ENCODE measurements at regions not wholly inside any gene's neighbourhood (a gene's known extent, or its start where the extent isn't known, plus 50 kb on each side); places are given as distances from the start of the nearest gene placed in this dataset.

GRCh38 chr10:78905015-78905956 is 163.5 kb upstream of the ZMIZ1 start:
- Histone ChIP-seq H3K9me3 (ENCODE audit: control insufficient read depth in 1 of 2, low read length in 2 of 2) (no peaks in the 10 kb centered on the region), H3K4me1 (ENCODE audit: control insufficient read depth in 1 of 2, insufficient read depth in 2 of 2, low read length in 2 of 2) (no peaks in the 10 kb centered on the region), H3K36me3 (ENCODE audit: control insufficient read depth in 1 of 2, insufficient read depth in 2 of 2, low read length in 2 of 2) (no peaks in the 10 kb centered on the region), H3K4me3 (ENCODE audit: low read depth in 1 of 2, low read length in 2 of 2) (no peak overlapping the region), H3K27me3 (ENCODE audit: low read depth, low read length) (no peaks in the 10 kb centered on the region), H3K27ac (ENCODE audit: low read length) (no peak overlapping the region)

DNA sequence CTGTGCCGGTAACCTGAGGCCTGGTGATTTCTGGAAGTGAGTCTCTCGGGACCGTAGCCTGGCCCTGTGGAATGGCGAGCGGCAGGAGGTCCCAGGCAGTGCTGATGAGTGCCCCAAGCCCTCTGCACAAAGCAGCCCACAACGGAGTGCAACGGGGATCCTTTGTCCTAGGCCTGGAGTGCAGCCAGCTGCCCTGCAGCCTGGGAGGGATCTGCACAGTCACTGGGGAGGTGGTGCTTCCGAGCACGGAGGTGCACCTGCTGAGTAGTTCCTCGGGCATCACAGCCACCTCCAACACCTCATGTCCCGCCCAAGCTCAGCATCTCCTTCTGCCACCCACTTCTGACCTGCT is 162.8 kb upstream of the ZMIZ1 start:
- no peak overlapping the region for H3K4me3 ChIP-seq (ENCODE audit: low read depth in 1 of 2, low read length in 2 of 2)

GRCh38 chr10:78906734-78907390 is 161.9 kb upstream of the ZMIZ1 start:
- Histone ChIP-seq H3K4me1 (ENCODE audit: control insufficient read depth in 1 of 2, insufficient read depth in 2 of 2, low read length in 2 of 2) (no peaks in the 10 kb centered on the region), H3K9me3 (ENCODE audit: control insufficient read depth in 1 of 2, low read length in 2 of 2) (no peaks in the 10 kb centered on the region), H3K27me3 (ENCODE audit: low read depth, low read length) (no peaks in the 10 kb centered on the region), H3K27ac (ENCODE audit: low read length) (no peak overlapping the region), H3K4me3 (ENCODE audit: low read depth in 1 of 2, low read length in 2 of 2) (no peak overlapping the region), H3K36me3 (ENCODE audit: control insufficient read depth in 1 of 2, insufficient read depth in 2 of 2, low read length in 2 of 2) (no peaks in the 10 kb centered on the region)

More for the DNA sequence above, 162.8 kb upstream of the ZMIZ1 start:
- Histone ChIP-seq H3K9me3 (ENCODE audit: control insufficient read depth in 1 of 2, low read length in 2 of 2) (no peaks in the 10 kb centered on the region), H3K4me1 (ENCODE audit: control insufficient read depth in 1 of 2, insufficient read depth in 2 of 2, low read length in 2 of 2) (no peaks in the 10 kb centered on the region), H3K27me3 (ENCODE audit: low read depth, low read length) (no peaks in the 10 kb centered on the region), H3K27ac (ENCODE audit: low read length) (no peak overlapping the region), H3K36me3 (ENCODE audit: control insufficient read depth in 1 of 2, insufficient read depth in 2 of 2, low read length in 2 of 2) (no peaks in the 10 kb centered on the region)

- H3K36me3 ChIP-seq (ENCODE audit: control insufficient read depth in 1 of 2, insufficient read depth in 2 of 2, low read length in 2 of 2): no peaks in the 10 kb centered on the region
- H3K9me3 ChIP-seq (ENCODE audit: control insufficient read depth in 1 of 2, low read length in 2 of 2): no peaks in the 10 kb centered on the region
- no peak overlapping the region for H3K27ac ChIP-seq (ENCODE audit: low read length)
- no peak overlapping the region for H3K4me3 ChIP-seq (ENCODE audit: low read depth in 1 of 2, low read length in 2 of 2)
- H3K4me1 ChIP-seq (ENCODE audit: control insufficient read depth in 1 of 2, insufficient read depth in 2 of 2, low read length in 2 of 2): no peaks in the 10 kb centered on the region
- no peaks in the 10 kb centered on the region for H3K27me3 ChIP-seq (ENCODE audit: low read depth, low read length)
These were observed 161.1 kb upstream of the ZMIZ1 start for GRCh38 chr10:78907551-78908211.

- Histone ChIP-seq H3K4me1 (ENCODE audit: control insufficient read depth in 1 of 2, insufficient read depth in 2 of 2, low read length in 2 of 2) (no peaks in the 10 kb centered on the region), H3K9me3 (ENCODE audit: control insufficient read depth in 1 of 2, low read length in 2 of 2) (no peaks in the 10 kb centered on the region), H3K27ac (ENCODE audit: low read length) (no peak overlapping the region)
These were observed 159.5 kb upstream of the ZMIZ1 start for GRCh38 chr10:78909221-78909620.

DNA sequence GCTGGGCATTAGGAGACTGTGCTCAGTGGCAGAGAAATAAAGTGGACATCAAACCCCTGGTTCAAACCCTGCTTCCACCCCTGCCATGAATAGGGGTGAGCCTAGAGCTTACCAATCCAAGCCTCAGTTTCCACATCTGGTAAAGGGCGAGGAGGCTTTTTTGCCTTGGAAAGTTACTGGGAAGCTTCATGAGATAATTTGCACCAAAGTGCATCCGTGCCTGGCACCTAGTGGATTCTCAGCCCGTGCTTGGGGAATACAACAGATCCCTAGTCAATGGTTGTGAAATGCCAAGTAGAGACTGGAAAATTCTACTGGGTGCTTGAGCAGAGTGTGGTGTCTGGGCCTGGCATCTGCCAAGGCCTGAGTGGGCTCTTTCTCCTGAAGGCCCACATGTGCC is 158.7 kb upstream of the ZMIZ1 start:
- no peaks in the 10 kb centered on the region for H3K9me3 ChIP-seq (ENCODE audit: control insufficient read depth in 1 of 2, low read length in 2 of 2)
- no peak overlapping the region for H3K27ac ChIP-seq (ENCODE audit: low read length)
- H3K27me3 ChIP-seq (ENCODE audit: low read depth, low read length): no peaks in the 10 kb centered on the region
- no peaks in the 10 kb centered on the region for H3K4me1 ChIP-seq (ENCODE audit: control insufficient read depth in 1 of 2, insufficient read depth in 2 of 2, low read length in 2 of 2)
- no peak overlapping the region for H3K4me3 ChIP-seq (ENCODE audit: low read depth in 1 of 2, low read length in 2 of 2)
- no peaks in the 10 kb centered on the region for H3K36me3 ChIP-seq (ENCODE audit: control insufficient read depth in 1 of 2, insufficient read depth in 2 of 2, low read length in 2 of 2)

More at GRCh38 chr10:78909221-78909620, 159.5 kb upstream of the ZMIZ1 start:
- Histone ChIP-seq H3K36me3 (ENCODE audit: control insufficient read depth in 1 of 2, insufficient read depth in 2 of 2, low read length in 2 of 2) (no peaks in the 10 kb centered on the region), H3K27me3 (ENCODE audit: low read depth, low read length) (no peaks in the 10 kb centered on the region), H3K4me3 (ENCODE audit: low read depth in 1 of 2, low read length in 2 of 2) (no peak overlapping the region)

GRCh38 chr10:78910476-78910875 is 158.3 kb upstream of the ZMIZ1 start:
- H3K27ac ChIP-seq (ENCODE audit: low read length): no peak overlapping the region
- H3K36me3 ChIP-seq (ENCODE audit: control insufficient read depth in 1 of 2, insufficient read depth in 2 of 2, low read length in 2 of 2): no peaks in the 10 kb centered on the region
- H3K27me3 ChIP-seq (ENCODE audit: low read depth, low read length): no peaks in the 10 kb centered on the region
- H3K4me1 ChIP-seq (ENCODE audit: control insufficient read depth in 1 of 2, insufficient read depth in 2 of 2, low read length in 2 of 2): no peaks in the 10 kb centered on the region
- no peak overlapping the region for H3K4me3 ChIP-seq (ENCODE audit: low read depth in 1 of 2, low read length in 2 of 2)
- no peaks in the 10 kb centered on the region for H3K9me3 ChIP-seq (ENCODE audit: control insufficient read depth in 1 of 2, low read length in 2 of 2)

DNA sequence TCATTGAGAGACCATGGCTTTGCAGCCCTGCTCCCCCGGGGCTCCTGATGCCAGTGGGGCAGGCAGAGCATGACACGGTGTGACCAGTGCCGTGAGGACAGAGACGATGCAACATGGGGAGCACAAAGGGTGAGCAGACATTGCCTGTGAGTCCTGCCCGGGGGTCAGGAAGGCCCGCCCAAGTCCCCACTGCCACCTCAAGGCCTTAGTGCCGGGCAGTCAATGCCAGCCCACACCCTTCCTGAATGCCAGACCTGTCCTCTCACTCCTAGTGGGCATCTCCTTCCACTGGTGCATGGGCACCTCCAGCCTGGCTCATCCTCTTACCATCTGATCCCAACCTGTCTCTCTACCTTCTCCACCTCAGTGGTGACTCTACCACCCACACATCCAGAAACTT is 157.9 kb upstream of the ZMIZ1 start:
- Histone ChIP-seq H3K9me3 (ENCODE audit: control insufficient read depth in 1 of 2, low read length in 2 of 2) (no peaks in the 10 kb centered on the region), H3K36me3 (ENCODE audit: control insufficient read depth in 1 of 2, insufficient read depth in 2 of 2, low read length in 2 of 2) (no peaks in the 10 kb centered on the region), H3K4me3 (ENCODE audit: low read depth in 1 of 2, low read length in 2 of 2) (no peak overlapping the region), H3K27ac (ENCODE audit: low read length) (no peak overlapping the region), H3K27me3 (ENCODE audit: low read depth, low read length) (no peaks in the 10 kb centered on the region), H3K4me1 (ENCODE audit: control insufficient read depth in 1 of 2, insufficient read depth in 2 of 2, low read length in 2 of 2) (no peaks in the 10 kb centered on the region)

GRCh38 chr10:78911533-78912340 is 157.0 kb upstream of the ZMIZ1 start:
- H3K36me3 ChIP-seq (ENCODE audit: control insufficient read depth in 1 of 2, insufficient read depth in 2 of 2, low read length in 2 of 2): no peaks in the 10 kb centered on the region
- H3K27me3 ChIP-seq (ENCODE audit: low read depth, low read length): no peaks in the 10 kb centered on the region
- H3K4me1 ChIP-seq (ENCODE audit: control insufficient read depth in 1 of 2, insufficient read depth in 2 of 2, low read length in 2 of 2): no peaks in the 10 kb centered on the region
- H3K4me3 ChIP-seq (ENCODE audit: low read depth in 1 of 2, low read length in 2 of 2): no peak overlapping the region
- H3K27ac ChIP-seq (ENCODE audit: low read length): no peak overlapping the region
- no peaks in the 10 kb centered on the region for H3K9me3 ChIP-seq (ENCODE audit: control insufficient read depth in 1 of 2, low read length in 2 of 2)

- Histone ChIP-seq H3K4me1 (ENCODE audit: control insufficient read depth in 1 of 2, insufficient read depth in 2 of 2, low read length in 2 of 2) (no peaks in the 10 kb centered on the region), H3K4me3 (ENCODE audit: low read depth in 1 of 2, low read length in 2 of 2) (no peak overlapping the region), H3K36me3 (ENCODE audit: control insufficient read depth in 1 of 2, insufficient read depth in 2 of 2, low read length in 2 of 2) (no peaks in the 10 kb centered on the region), H3K27ac (ENCODE audit: low read length) (no peak overlapping the region), H3K9me3 (ENCODE audit: control insufficient read depth in 1 of 2, low read length in 2 of 2) (no peaks in the 10 kb centered on the region), H3K27me3 (ENCODE audit: low read depth, low read length) (no peaks in the 10 kb centered on the region)
These were observed 156.2 kb upstream of the ZMIZ1 start for GRCh38 chr10:78912361-78913218.

All from muscle layer of duodenum (tissue), 2 donors.